DMS153 (cell line): ENCODE measurements at regions not wholly inside any gene's neighbourhood (a gene's known extent, or its start where the extent isn't known, plus 50 kb on each side); places are given as distances from the start of the nearest gene placed in this dataset.
A peak's percentile ranks its signal among the peaks of the same experiment; 100 is the strongest.

Experiments
- DNase-seq: peaks from one replicate; lab custom pipeline; 2025; lab: John Stamatoyannopoulos, UW

GRCh38 chr3:22942981-22943380 lies 260.1 kb upstream of the UBE2E2 start:
- no peak for DNase-seq

GRCh38 chr3:22947851-22948250 lies 255.3 kb upstream of the UBE2E2 start:
- no peak for DNase-seq

- DNase-seq, result no peak
Observed at GRCh38 chr3:22951910-22952309, 251.2 kb upstream of the UBE2E2 start.

GRCh38 chr3:22952860-22953259 lies 250.3 kb upstream of the UBE2E2 start:
- DNase-seq, result no peak

GRCh38 chr3:22959593-22959992 lies 243.5 kb upstream of the UBE2E2 start:
- DNase-seq, result no peak

GRCh38 chr3:22960105-22960984 lies 242.8 kb upstream of the UBE2E2 start:
- DNase-seq, result peak; percentile 18

GRCh38 chr3:22962244-22962643 lies 240.9 kb upstream of the UBE2E2 start:
- no peak for DNase-seq

GRCh38 chr3:22966349-22966748 lies 236.8 kb upstream of the UBE2E2 start:
- no peak for DNase-seq

GRCh38 chr3:22969276-22969675 lies 233.9 kb upstream of the UBE2E2 start:
- no peak for DNase-seq

GRCh38 chr3:22971497-22971896 lies 231.6 kb upstream of the UBE2E2 start:
- DNase-seq, result no peak

- DNase-seq, result no peak
Observed at GRCh38 chr3:22977042-22977441, 226.1 kb upstream of the UBE2E2 start.

GRCh38 chr3:22977650-22978289 lies 225.4 kb upstream of the UBE2E2 start:
- no peak for DNase-seq

- no peak for DNase-seq
Observed at GRCh38 chr3:22979581-22979980, 223.5 kb upstream of the UBE2E2 start.

GRCh38 chr3:22980346-22980745 lies 222.8 kb upstream of the UBE2E2 start:
- no peak for DNase-seq

- DNase-seq, result peak; percentile 21
Observed at GRCh38 chr3:22981166-22981565, 222.0 kb upstream of the UBE2E2 start.

- no peak for DNase-seq
Observed at GRCh38 chr3:22981861-22982260, 221.3 kb upstream of the UBE2E2 start.

- DNase-seq, result no peak
Observed at GRCh38 chr3:22982981-22983587, 220.0 kb upstream of the UBE2E2 start.

GRCh38 chr3:22986958-22987357 lies 216.2 kb upstream of the UBE2E2 start:
- no peak for DNase-seq

GRCh38 chr3:22988566-22988965 lies 214.6 kb upstream of the UBE2E2 start:
- DNase-seq, result no peak

- DNase-seq, result no peak
Observed at GRCh38 chr3:22989716-22990115, 213.4 kb upstream of the UBE2E2 start.

- no peak for DNase-seq
Observed at GRCh38 chr3:22990291-22991200, 212.6 kb upstream of the UBE2E2 start.

- DNase-seq, result no peak
Observed at GRCh38 chr3:22994781-22995180, 208.3 kb upstream of the UBE2E2 start.
